GM13976 (cell line): ENCODE measurements at regions not wholly inside any gene's neighbourhood (a gene's known extent, or its start where the extent isn't known, plus 50 kb on each side); places are given as distances from the start of the nearest gene placed in this dataset.
"Not testable (repeated sequence)": the region's sequence is repeated elsewhere in the genome, so short reads cannot be mapped to it uniquely, and the experiment has no call there.

Experiments used
- DNase-seq: peaks from one replicate; pipeline ENCODE4 v3.0.0; 2012; ENCODE audit warnings: low spot score
- CTCF ChIP-seq: IDR thresholded peaks from 2 replicates; pipeline ENCODE4 v1.5.1; 2012; ENCODE audit warnings: borderline replicate concordance, mild to moderate bottlenecking; ENCODE audit not compliant: insufficient read depth; ENCODE audit errors: extremely low read depth, missing control alignments, control extremely low read depth
- in situ Hi-C: fragments of 300-500 bp; cut with MboI; formaldehyde crosslinking; loops from one replicate; pipeline ENCODE4 v1.12.0; 2022; ENCODE audit warnings: low sequenced_read_pairs, mixed read lengths, inconsistent platforms; ENCODE audit not compliant: unreplicated experiment

GRCh38 chr2:190150413-190150812, 87.9 kb upstream of the MSTN start:
- in situ Hi-C loops = no loop called here
- no peak for TF ChIP-seq CTCF
- no peak for DNase-seq

- no peak for DNase-seq
- in situ Hi-C loops = no loop called here
- TF ChIP-seq CTCF = no peak
Observed at GRCh38 chr2:190149908-190150307, 87.4 kb upstream of the MSTN start.

GRCh38 chr2:190149200-190149599, 86.7 kb upstream of the MSTN start:
- in situ Hi-C loops = no loop called here
- no peak for TF ChIP-seq CTCF

GRCh38 chr2:190146109-190146508, 83.6 kb upstream of the MSTN start:
- in situ Hi-C loops, DNase-seq: not testable (repeated sequence)

More at GRCh38 chr2:190149200-190149599, 86.7 kb upstream of the MSTN start:
- DNase-seq = no peak

- DNase-seq, in situ Hi-C loops: not testable (repeated sequence)
Observed at GRCh38 chr2:190140474-190140873, 77.9 kb upstream of the MSTN start.

- TF ChIP-seq CTCF = no peak
- in situ Hi-C loops = no loop called here
- no peak for DNase-seq
Observed at GRCh38 chr2:190139371-190139770, 76.8 kb upstream of the MSTN start.

- in situ Hi-C loops = no loop called here
- TF ChIP-seq CTCF = no peak
- no peak for DNase-seq
Observed at GRCh38 chr2:190138032-190138431, 75.5 kb upstream of the MSTN start.

GRCh38 chr2:190137561-190137960, 75.0 kb upstream of the MSTN start:
- no peak for DNase-seq

More at GRCh38 chr2:190137561-190137960, 75.0 kb upstream of the MSTN start:
- TF ChIP-seq CTCF = no peak
- in situ Hi-C loops = no loop called here
